Upper lobe of right lung (tissue), 1 donor: ENCODE measurements at regions not wholly inside any gene's neighbourhood (a gene's known extent, or its start where the extent isn't known, plus 50 kb on each side); places are given as distances from the start of the nearest gene placed in this dataset.

Experiments used
- ATAC-seq: fragments of 200-7000 bp; cut with Tn5 transposase; one replicate; pipeline ENCODE4 v1.9.1; 2020; ENCODE audit warnings: mild to moderate bottlenecking, moderate library complexity
- DNase-seq: peaks from one replicate; pipeline ENCODE4 v3.0.0-alpha.2; 2020
- H3K27ac ChIP-seq: fragments of 200-600 bp; one replicate; pipeline ENCODE4 v1.8.0; 2022
- H3K27me3 ChIP-seq: fragments of 200-600 bp; one replicate; pipeline ENCODE4 v1.8.0; 2022; ENCODE audit warnings: mild to moderate bottlenecking
- H3K36me3 ChIP-seq: fragments of 200-600 bp; one replicate; pipeline ENCODE4 v1.8.0; 2022
- H3K4me1 ChIP-seq: fragments of 200-600 bp; one replicate; pipeline ENCODE4 v1.8.0; 2022
- H3K4me3 ChIP-seq: fragments of 200-600 bp; one replicate; pipeline ENCODE4 v1.8.0; 2022; ENCODE audit warnings: mild to moderate bottlenecking
- H3K9me3 ChIP-seq: fragments of 200-600 bp; one replicate; pipeline ENCODE4 v1.8.0; 2022
- intact Hi-C: fragments of 100-400 bp; cut with DNase I; formaldehyde crosslinking; loops from one replicate; pipeline ENCODE4 v1.11.0; 2022
- TF ChIP-seq, protein P1 (sequence below): fragments of 200-600 bp; IDR thresholded peaks from one replicate; pipeline ENCODE4 v1.8.0; 2022; ENCODE audit warnings: antibody characterized with exemption
- donor health status: DM: no; HTN: yes; CAD: no; lungs with severe emphysema.

- Histone ChIP-seq H3K27me3 (no peaks in the 10 kb centered on the region), H3K36me3 (no peaks in the 10 kb centered on the region), H3K4me1 (no peaks in the 10 kb centered on the region), H3K27ac (no peak overlapping the region), H3K9me3 (no peaks in the 10 kb centered on the region), H3K4me3 (no peak overlapping the region)
- DNase-seq (no peak), ATAC-seq (no peak)
- TF ChIP-seq, protein P1, sequence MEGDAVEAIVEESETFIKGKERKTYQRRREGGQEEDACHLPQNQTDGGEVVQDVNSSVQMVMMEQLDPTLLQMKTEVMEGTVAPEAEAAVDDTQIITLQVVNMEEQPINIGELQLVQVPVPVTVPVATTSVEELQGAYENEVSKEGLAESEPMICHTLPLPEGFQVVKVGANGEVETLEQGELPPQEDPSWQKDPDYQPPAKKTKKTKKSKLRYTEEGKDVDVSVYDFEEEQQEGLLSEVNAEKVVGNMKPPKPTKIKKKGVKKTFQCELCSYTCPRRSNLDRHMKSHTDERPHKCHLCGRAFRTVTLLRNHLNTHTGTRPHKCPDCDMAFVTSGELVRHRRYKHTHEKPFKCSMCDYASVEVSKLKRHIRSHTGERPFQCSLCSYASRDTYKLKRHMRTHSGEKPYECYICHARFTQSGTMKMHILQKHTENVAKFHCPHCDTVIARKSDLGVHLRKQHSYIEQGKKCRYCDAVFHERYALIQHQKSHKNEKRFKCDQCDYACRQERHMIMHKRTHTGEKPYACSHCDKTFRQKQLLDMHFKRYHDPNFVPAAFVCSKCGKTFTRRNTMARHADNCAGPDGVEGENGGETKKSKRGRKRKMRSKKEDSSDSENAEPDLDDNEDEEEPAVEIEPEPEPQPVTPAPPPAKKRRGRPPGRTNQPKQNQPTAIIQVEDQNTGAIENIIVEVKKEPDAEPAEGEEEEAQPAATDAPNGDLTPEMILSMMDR: no peak
- intact Hi-C loops: no loop called here
Measured at GRCh38 chr9:10764481-10764880, 151.7 kb upstream of the PTPRD start.

DNA sequence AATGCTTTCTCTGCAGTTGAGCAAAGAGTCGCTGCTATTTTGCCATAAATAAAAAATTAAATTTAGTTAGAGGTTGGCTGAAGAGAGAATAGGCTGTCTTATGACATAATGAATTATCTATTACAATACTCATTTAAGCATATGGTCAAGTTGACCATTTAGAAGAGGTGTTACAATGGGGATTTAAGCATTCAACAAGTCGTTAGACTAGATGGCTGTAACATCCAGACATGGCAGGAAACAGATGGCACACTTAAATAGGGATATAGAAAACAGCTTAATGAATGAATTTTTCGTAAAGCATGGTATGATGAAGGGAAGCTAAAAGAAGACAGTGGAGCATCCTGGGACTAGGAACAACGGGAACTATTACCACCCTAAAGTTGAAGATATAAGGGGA lies 160.3 kb upstream of the PTPRD start:
- no peaks in the 10 kb centered on the region for H3K27me3 ChIP-seq
- TF ChIP-seq, protein P1: no peak
- ATAC-seq (no peak), DNase-seq (no peak)
- H3K4me1 ChIP-seq: no peaks in the 10 kb centered on the region
- intact Hi-C loops: no loop called here
- no peak overlapping the region for H3K27ac ChIP-seq
- H3K4me3 ChIP-seq: no peak overlapping the region
- H3K36me3 ChIP-seq: no peaks in the 10 kb centered on the region
- H3K9me3 ChIP-seq: no peaks in the 10 kb centered on the region

GRCh38 chr9:10774051-10774450 lies 161.2 kb upstream of the PTPRD start:
- H3K4me3 ChIP-seq: no peak overlapping the region
- no peaks in the 10 kb centered on the region for H3K4me1 ChIP-seq
- no peaks in the 10 kb centered on the region for H3K36me3 ChIP-seq
- ATAC-seq (no peak), DNase-seq (no peak)
- intact Hi-C loops: no loop called here
- no peaks in the 10 kb centered on the region for H3K27me3 ChIP-seq
- no peak overlapping the region for H3K27ac ChIP-seq
- TF ChIP-seq, protein P1: no peak
- H3K9me3 ChIP-seq: no peaks in the 10 kb centered on the region

GRCh38 chr9:10785255-10785654 lies 172.5 kb upstream of the PTPRD start:
- DNase-seq: no peak
- no peaks in the 10 kb centered on the region for H3K36me3 ChIP-seq
- no peak for ATAC-seq
- no peaks in the 10 kb centered on the region for H3K27me3 ChIP-seq
- no peaks in the 10 kb centered on the region for H3K4me1 ChIP-seq
- no peaks in the 10 kb centered on the region for H3K9me3 ChIP-seq
- intact Hi-C loops: no loop called here
- H3K27ac ChIP-seq: no peak overlapping the region
- TF ChIP-seq, protein P1: no peak
- H3K4me3 ChIP-seq: no peak overlapping the region

- TF ChIP-seq, protein P1: no peak
- Histone ChIP-seq H3K4me3 (no peak overlapping the region), H3K4me1 (no peaks in the 10 kb centered on the region), H3K36me3 (no peaks in the 10 kb centered on the region), H3K27me3 (no peaks in the 10 kb centered on the region), H3K9me3 (no peaks in the 10 kb centered on the region), H3K27ac (no peak overlapping the region)
- intact Hi-C loops: no loop called here
- ATAC-seq (no peak), DNase-seq (no peak)
Measured at GRCh38 chr9:10793306-10793705, 180.5 kb upstream of the PTPRD start.

- Histone ChIP-seq H3K9me3 (no peaks in the 10 kb centered on the region), H3K4me1 (no peaks in the 10 kb centered on the region), H3K27ac (no peak overlapping the region), H3K4me3 (no peak overlapping the region), H3K27me3 (no peaks in the 10 kb centered on the region), H3K36me3 (no peaks in the 10 kb centered on the region)
- intact Hi-C loops: no loop called here
- ATAC-seq: no peak
- no peak for DNase-seq
- TF ChIP-seq, protein P1: no peak
Measured at GRCh38 chr9:10804486-10804885, 191.7 kb upstream of the PTPRD start.
